SK-N-SH (cell line): ENCODE measurements at regions not wholly inside any gene's neighbourhood (a gene's known extent, or its start where the extent isn't known, plus 50 kb on each side); places are given as distances from the start of the nearest gene placed in this dataset.

Experiments
- CHD2 ChIP-seq: fragments of 150-350 bp; IDR thresholded peaks from 2 replicates; pipeline ENCODE4 v1.6.1; 2018; ENCODE audit warnings: low read length; ENCODE audit not compliant: partially characterized antibody
- CTCF ChIP-seq: fragments of 200-600 bp; sonication (generic); IDR thresholded peaks from 2 replicates; pipeline ENCODE4 v1.6.1; 2017; ENCODE audit warnings: antibody characterized with exemption, mild to moderate bottlenecking, moderate library complexity
- NFIC ChIP-seq: IDR thresholded peaks from 2 replicates; pipeline ENCODE4 v1.4.0; 2012; ENCODE audit warnings: borderline replicate concordance
- RAD21 ChIP-seq: IDR thresholded peaks from 2 replicates; pipeline ENCODE4 v1.6.1; 2012; ENCODE audit warnings: mild to moderate bottlenecking, low read length
- RCOR1 ChIP-seq: fragments of 150-350 bp; IDR thresholded peaks from 2 replicates; pipeline ENCODE4 v1.6.1; 2017; ENCODE audit warnings: antibody characterized with exemption, low read length
- TAF1 ChIP-seq: IDR thresholded peaks from 2 replicates; pipeline ENCODE4 v1.6.1; 2012; ENCODE audit warnings: low read depth, mild to moderate bottlenecking, low read length, moderate library complexity, borderline replicate concordance
- YY1 ChIP-seq: IDR thresholded peaks from 2 replicates; pipeline ENCODE4 v1.4.0; 2012; ENCODE audit warnings: low read depth, mild to moderate bottlenecking

DNA sequence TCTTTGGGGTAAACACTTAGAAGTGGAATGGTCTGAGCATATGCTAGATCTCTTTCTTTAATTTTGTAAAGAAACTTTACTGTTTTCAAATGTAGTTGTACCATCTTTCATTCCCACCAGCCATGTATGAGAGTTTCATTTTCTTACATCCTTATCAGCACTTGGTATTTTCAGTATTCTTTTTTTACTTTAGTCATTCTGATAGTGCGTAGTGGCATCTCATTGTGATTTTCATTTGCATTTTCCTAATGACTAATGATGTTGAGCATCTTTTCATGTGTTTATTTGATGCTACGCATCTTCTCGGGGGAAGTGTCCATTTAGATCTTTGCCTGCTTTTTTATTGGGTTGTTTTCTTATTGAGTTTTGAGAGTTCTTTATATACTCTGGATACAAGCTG, 71.3 kb upstream of the PRPS1 start:
- no peak for TF ChIP-seq CTCF
- no peak for TF ChIP-seq CHD2
- no peak for TF ChIP-seq YY1
- TF ChIP-seq RAD21, result no peak
- TF ChIP-seq TAF1, result no peak
- no peak for TF ChIP-seq NFIC
- no peak for TF ChIP-seq RCOR1
